Amniotic epithelial cell (primary cell): ENCODE measurements at regions not wholly inside any gene's neighbourhood (a gene's known extent, or its start where the extent isn't known, plus 50 kb on each side); places are given as distances from the start of the nearest gene placed in this dataset.
"Not testable (repeated sequence)": the region's sequence is repeated elsewhere in the genome, so short reads cannot be mapped to it uniquely, and the experiment has no call there.

Experiments used
- DNase-seq: peaks from one replicate; pipeline ENCODE4 v3.0.0-alpha.2; 2010; ENCODE audit warnings: low read depth

DNA sequence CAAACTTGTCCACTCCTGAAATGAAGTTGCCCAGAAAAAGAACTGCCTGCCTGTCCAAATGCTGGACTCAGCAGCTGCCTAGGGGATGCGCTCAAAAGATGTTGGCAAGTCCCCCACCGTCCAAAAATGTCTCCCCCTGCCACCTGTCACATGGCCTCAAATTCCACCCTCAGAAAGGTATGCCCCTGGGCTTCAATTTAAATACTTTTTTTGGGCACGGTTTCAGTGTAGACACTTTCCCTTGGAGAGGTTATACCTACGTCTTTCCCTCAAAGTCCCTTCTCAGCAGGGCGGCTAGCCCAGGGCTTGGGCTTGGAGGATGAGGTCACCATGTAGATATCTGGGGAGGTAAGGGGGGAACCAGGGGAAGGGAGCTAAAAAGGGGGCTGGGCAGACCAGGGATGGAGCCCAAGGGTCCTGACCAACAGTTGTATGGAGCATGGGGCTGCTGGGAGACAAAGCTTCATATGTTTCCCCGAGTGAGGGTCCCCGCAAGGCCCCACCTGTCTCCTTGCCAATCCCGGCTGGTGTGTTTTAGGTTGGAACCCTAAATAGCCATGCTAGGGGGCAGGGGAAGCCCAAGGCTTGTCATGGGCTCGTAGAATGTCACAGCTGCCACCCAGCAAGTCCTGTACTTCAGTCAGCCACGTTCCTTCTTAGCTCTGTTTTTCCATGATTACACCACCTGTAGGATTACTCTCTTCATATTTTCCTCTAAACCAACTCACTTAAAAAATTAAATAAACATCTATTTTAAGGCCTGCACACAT lies 131.2 kb upstream of the TBX3 start:
- DNase-seq, result no peak

DNA sequence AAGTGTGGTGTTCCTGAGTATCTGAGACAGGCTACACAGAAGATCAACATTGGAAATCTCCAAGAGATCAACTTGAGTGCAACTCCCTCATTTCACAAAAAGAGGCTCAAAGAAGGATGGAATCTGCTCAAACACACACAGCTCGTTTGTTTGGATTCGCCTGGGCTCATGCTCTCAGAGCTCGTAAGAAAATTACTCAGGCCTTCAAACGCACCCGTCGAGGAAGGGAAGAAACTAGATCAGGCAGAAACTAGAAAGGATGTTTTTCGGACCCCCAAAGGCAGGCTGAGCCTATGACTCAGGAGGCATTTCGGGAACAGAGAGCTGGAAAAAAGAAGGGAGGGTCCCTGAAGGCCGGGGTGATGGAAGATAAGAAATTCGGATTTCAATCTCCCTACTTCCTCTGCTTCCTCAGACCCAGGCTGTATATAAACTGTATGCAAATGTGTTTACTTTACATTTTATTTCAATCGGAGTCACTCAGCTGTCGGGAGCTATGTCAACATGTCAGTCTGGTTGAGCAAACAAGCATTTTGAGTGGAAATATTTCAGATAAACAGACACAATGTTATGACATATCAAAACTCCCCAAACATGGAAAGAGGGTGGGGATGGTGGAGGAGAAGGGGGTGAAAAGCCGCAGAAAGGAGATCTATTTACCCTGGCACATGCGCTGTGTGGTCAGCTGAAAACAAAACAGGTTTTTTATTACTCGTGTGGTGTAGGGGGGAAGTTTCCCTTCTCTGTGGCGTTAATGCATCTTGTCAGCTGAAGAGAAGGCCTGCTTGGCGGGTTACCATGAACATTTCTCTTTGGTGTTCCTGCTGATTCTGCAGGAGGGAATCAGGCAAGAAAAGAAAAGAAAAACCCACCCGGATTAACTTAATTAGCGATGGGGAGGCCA lies 129.1 kb upstream of the TBX3 start:
- peak; percentile 84 for DNase-seq

DNA sequence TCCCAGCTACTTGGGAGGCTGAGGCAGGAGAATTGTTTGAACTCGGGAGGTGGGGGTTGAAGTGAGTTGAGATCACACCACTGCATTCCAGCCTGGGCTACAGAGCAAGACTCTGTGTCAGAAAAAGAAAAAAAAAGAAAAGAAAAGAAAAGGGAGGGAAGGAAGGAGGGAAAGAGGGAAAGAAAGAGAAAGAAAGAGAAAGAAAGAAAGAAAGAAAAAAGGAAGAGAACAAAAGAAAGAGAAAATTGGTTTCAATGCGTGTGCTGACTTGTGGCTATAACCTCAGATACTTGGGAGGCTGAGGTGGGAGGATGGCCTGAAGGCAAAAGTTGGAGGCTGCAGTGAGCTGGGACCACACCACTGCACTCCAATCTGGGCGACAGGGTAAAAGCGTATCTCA lies 128.4 kb upstream of the TBX3 start:
- DNase-seq, result no peak

DNA sequence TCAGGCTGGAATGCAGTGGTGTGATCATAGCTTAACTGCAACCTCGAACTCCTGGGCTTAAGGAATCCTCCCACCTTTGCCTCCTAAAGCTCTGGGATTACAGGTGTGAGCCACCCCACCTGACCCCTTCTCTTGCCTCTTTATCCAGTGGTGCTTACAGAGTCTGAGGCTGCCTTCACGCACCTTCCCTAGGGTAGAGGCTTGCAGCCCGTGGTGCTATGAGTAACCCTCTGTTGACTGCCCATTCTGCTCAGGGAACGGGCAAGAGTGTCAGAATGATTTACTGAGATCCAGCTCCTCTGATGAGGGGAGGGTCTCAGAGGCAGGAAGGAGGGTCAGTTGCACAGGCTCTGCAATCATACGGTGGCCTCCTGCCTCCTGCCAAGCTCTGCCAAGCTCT lies 125.1 kb upstream of the TBX3 start:
- DNase-seq, result no peak

DNA sequence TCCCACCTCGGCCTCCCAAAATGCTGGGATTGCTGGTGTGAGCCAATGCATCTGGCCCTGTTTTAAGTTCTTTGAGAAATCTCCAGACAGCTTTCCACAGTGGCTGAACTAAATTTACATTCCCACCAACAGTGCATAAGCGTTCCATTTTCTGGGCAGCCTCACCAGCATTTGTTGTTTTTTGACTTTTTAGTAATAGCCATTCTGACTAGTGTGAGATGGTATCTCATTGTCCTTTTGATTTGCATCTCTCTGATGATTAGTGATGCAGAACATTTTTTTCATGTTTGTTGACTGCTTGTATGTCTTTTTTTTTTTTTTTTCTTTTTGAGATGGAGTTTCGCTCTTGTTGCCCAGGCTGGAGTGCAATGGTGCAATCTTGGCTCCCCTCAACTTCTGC lies 117.4 kb upstream of the TBX3 start:
- DNase-seq, result not testable (repeated sequence)

DNA sequence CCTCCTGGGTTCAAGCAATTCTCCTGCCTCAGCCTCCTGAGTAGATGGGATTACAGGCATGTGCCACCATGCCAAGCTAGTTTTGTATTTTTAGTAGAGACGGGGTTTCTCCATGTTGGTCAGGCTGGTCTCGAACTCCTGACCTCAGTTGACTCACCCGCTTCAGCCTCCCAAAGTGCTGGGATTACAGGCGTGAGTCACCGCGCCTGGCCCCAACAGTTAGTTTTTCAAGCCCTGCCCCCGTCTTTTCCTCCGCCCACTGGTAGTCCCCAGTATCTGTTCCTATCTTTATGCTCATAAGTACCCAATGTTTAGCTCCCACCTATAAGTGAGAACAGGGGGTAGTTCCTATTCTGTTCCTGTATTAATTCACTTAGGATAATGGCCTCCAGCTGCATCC lies 116.6 kb upstream of the TBX3 start:
- DNase-seq, result peak; percentile 45

DNA sequence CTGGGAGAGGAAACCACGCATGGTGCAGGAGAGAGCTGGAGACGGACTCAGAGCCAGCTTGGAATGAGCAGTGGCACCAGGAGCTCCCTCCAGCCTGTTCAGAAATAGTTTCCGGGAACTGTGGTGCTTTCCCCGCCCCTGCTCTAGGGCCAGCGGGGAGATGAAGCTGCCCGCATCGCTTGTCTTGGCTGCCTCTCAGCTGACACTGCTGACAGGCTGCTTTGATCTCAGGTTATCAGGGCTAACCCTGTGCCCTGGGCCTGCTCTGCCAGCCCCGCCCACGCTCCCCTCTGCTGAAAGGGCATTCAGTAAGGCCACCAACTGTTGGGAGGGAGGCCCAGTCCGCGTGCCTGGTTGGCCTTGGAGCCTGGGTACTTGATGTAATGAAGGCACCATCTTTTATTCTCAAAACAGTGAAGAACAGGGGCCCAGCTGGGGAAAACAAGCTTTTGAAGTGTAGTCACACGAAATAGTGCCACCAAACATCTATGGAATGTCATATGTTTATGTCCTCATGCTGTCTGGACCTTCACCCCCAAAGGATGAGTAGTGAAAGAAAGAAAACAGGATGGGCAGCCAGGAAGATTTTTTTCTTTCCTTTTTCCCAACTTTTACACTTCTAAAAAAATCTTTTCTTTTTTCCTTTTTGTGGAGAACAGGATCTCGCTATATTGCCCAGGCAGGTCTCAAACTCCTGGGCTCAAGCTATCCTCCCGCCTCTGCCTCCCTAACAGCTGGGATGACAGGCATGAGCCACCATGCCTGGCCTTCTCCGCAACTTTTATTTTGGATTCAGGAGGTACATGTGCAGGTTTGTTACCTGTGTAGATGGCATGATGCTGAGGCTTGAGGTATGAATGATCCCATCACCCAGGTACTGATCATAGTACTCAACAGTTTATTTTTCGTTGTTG lies 115.9 kb upstream of the TBX3 start:
- peak; percentile 34 for DNase-seq

DNA sequence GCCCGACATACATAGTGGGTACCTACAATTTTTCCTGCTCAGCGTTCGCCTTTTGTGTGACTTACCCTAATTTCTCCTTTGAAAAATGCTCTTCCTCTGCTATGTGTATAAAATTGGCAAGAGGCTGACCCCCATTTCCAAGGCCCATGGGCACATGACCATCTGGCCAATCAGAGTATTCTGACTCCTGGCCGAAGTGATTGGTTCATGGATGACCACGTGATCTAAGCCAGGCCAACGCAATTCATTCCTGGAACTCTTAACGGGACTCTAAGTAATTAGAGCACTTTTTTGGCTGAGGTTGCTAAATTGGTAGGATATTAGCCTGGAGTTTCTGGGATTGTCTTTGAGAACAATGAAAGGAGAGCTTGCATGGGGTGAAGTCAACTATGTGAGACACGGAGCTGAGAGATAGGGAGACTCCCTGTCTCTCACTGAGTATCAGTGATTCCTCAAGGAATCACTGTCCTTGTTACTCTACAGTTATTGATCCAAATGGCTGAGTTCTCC lies 110.1 kb upstream of the TBX3 start:
- DNase-seq, result no peak

DNA sequence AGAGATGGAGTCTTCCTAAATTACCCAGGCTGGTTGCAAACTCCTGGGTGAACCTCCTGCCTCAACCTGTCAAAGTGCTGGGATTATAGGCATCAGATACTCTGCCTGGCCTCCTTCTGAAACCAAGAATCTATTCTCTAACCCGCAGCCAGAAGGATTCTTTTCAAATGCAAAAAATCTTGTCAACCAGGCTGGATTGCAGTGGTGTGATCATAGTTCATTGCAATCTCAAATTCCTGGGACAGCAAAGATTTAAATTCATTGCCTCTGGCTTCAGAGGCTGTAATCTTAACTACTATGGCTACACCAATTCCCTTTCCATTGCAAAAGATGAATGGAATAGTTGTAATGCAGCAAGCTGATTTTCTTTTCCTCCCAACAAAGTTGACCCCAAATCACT lies 106.3 kb upstream of the TBX3 start:
- DNase-seq, result no peak

DNA sequence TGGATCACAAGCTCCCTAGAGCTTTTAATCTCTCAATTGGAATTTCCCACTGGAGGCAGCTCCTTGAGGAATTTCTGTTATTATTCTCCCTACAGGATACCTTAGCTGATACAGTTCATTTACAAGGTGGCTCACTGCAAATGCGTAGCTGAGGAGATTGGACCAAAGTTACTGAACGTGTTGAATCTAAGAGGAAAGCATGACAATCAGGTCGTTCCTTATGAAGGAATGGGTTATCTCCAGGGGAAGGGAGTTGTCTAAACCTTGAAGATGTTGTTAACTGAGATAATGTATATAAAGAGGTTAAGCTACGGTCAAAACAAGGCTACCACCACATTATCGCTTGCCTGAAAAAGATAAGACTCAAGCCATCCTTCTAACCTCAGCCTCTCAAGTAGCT lies 105.8 kb upstream of the TBX3 start:
- DNase-seq, result no peak

DNA sequence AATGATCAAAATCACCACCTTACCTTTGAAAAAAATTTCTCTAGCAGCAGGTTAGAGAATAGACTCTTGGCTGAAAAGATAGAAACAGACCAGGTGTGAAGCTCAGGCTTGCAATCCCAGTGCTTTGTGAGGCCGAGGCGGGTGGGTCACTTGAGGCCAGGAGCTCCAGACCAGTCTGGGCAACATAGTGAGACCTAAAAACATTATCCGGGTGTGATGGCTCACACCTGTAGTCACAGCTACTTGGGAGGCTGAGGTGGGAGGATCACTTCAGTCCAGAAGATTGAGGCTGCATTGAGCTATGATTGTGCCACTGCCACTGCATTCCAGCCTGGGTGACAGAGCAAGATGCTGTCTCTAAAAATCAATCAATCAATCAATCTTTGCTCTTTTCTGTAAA lies 105.3 kb upstream of the TBX3 start:
- no peak for DNase-seq

DNA sequence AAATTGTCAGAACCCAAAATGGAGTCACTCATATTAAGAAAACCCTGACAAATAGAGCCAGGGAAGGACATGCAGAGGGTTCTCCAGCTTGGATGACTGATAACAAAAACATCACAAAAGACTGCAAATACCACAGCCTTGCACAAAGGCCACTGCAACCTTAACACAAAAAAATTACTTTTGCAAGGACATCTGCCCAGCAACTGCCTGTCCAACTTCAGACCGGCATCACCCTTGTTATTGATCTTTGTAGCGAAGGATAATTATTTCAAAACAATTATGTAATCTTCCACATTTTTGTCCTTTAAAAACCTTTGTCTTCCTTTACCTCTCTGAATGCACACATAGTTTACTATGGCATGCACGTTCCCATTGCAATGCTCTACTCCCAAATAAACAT lies 100.6 kb upstream of the TBX3 start:
- DNase-seq, result no peak

DNA sequence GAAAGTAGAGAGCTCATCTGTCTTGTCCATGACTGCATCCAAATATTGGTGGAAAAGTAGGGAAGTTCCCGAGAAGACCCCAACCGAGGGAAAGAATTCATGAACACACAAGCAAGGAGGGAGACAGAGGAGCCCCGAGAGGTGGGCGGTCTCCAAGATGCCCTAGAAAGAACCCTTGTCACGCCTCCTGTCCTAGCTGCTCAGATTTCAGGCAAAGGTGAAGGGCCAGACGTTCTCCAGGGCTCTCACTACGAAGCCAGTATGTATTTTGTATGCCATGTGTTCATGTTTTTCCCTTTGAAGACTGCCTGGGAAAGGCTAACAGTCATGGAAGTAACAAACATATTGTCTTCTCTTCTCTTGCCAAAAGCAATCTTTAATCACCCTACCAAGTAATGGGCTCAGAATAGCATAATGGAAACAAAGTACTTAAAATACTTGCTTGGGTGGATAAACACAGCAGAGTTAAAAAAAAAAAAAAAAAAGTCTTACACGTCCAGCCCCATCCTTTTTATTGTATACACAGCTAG lies 99.2 kb upstream of the TBX3 start:
- no peak for DNase-seq

DNA sequence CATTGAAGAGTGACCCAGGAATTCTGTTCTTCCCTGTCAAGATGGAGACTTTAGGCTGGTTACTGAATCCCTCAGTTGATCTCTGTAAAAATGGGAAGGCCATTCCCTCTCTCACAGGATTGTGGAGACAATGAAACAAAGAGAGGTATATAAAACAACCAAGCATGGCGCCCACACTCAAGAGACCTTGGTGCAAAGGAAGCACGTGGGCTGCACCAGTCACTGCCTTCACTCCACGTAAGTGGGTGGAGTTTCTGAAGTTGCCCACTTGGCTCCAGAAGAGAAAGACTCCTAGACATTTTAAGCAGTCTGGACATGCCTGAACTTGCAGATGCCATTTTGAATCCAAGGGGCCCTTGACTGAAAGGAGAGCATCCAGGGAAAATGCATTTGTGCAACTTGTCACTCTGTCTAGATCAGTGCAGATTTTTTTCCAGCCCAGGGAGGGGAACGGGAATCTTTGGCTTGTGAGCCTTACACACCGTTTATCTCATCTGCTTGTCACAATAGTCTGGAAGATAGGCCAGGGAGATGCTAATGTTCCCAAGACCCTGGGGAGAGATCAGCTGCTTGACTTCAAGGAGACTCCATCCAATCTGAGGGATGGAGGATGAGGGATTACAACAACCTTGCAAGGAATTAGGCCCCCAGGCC lies 96.9 kb upstream of the TBX3 start:
- DNase-seq, result no peak

DNA sequence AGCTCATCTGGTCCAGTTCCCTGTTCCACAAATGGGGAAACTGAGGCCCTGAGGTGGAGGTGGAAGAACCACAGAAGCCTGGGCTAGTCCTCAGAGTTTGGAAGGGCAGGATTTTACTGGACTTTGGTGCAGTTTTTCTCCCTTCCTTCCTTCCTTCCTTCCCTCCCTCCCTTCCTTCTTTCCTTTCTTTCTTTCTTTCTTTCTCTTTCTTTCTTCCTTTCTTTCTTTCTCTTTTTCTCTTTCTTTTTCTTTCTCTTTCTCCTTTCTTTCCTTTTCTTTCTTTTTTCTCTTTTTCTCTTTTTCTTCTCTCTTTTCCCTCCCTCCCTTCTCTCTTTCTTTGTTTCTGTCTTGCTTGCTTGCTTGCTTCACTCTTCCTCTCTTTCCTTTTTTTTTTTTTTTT lies 95.7 kb upstream of the TBX3 start:
- no peak for DNase-seq

DNA sequence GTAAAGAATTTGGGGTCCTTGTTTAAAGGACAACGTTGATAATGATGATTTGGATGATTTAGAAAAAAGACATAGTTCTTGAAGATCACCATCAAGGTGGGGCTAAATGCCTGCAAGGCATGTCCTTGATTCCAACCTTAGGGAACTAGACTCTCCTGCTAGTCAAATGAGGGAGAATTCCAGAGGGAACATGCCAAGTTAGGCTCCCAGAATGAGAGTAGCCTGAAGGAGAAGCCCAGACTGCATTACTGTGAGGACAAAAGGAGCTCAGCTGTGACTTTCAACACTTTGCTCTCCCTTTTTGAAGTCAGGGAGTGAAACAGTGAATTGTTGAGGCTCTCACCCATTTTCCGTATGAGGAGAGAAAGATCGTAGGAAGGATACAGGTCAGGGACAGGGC lies 95.2 kb upstream of the TBX3 start:
- DNase-seq, result no peak

DNA sequence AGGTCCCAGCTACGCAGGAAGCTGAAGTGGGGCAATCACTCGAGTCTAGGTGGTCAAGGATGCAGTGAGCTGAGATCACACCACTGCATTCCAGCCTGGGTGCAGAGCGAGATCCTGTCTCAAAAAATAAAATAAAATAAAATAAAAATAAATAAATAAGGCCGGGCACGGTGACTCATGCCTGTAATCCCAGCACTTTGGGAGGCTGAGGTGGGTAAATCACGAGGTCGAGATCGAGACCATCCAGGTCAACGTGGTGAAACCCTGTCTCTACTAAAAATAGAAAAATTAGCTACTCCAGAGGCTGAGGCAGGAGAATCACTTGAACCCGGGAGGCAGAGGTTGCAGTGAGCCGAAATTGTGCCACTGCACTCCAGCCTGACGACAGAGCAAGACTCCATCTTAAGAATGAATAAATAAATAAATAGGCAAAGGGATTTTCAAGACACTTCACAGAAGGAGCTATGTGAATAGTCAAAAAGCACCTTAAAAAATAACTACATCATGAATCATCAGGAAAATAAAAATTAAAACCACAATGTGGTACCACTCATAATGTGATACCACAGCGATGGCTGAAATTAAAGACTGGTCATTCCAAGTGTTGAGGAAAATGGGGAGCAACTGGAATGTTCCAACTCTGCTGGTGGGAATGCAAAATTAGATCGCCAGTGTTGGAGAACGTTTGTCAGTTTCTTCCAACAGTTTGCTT lies 92.9 kb upstream of the TBX3 start:
- peak; percentile 74 for DNase-seq

DNA sequence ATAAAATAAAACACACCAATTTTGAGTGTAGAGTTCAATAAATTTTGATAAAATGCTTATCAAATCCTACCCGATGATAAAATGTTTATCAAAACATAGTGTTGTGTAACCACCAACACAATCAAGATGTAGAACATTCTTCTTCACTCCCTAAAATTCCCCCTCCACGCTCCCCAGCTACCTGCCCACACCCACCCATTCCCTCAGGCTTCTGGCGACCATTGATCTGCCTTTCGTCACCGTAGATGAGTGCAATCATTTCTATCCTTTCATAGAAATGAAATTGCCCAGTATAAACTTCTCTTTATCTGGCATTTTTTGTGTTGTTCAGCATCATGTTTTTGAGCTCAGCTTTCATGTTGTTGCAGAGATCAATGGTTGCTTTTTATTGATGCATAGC lies 90.7 kb upstream of the TBX3 start:
- DNase-seq, result peak; percentile 11

DNA sequence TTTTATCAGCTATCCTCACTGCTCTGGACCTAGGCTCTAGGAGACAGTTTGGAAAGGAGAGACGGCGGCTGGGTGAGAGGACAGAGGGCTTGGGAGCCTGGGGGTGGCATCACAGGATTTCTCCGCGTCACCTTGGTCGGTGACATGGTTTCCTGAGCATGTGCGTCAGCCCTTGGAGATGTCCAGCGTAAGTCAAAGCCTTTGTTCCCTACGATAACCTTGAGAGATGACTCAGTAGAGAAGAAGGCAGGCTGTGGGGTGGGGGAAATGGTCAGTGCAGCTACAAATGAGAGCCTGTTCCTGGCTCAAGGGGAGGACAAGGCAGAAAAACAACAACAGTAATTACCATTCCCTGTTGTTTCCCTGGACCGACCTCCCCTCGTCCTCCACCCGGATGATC lies 90.2 kb upstream of the TBX3 start:
- peak; percentile 88 for DNase-seq

DNA sequence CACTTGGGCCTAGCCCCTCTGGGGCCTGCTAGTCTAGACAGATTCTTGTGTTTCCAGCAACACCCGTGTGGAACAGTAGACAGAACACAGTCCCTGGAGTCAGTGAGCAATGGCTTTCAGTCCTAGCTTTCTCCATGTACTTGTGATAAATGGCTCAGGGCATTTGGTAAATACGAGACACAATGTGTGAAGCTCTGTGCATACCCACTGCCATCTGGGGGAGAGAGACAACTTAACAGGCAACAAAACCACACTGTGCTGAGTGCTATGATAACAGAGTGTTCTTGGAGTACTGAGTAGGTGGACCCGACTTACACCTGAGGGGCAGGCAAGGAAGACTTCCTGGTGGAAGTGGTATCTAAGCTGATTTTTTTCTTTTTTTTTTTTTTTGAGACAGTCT lies 86.3 kb upstream of the TBX3 start:
- DNase-seq, result peak; percentile 14

DNA sequence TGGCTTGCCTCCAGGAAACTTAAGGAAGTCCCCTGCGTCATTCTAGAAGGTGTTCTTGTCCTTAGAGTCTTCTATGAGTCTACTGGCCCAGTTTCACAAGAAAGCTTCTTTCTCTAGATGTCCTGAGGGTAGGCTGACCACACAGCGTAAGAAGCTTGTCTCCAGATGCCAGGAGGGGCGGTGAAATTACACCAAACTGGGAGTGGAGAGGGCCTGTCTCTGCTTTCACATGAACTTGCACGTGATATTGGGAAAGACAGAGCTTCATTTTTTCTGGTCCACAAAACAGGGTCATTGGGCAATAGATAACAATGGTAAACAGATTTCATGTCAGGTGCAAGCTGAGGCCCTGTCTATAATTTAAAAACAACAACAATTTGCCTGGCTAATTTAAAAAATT lies 85.7 kb upstream of the TBX3 start:
- DNase-seq, result peak; percentile 63
